Esophagus (tissue), 2 donors: ENCODE measurements at regions not wholly inside any gene's neighbourhood (a gene's known extent, or its start where the extent isn't known, plus 50 kb on each side); places are given as distances from the start of the nearest gene placed in this dataset.

Experiments used
- H3K27ac ChIP-seq, 2 donors: one replicate each; pipeline ENCODE4 v1.5.1; 2013; ENCODE audit warnings: low read depth in 2 of 2, mild to moderate bottlenecking in 2 of 2, inconsistent platforms in 1 of 2, low read length in 1 of 2, moderate library complexity in 1 of 2
- H3K27me3 ChIP-seq, 2 donors: one replicate each; pipeline ENCODE4 v1.6.1; 2013; ENCODE audit warnings: low read length in 2 of 2, control low read depth in 1 of 2, mild to moderate bottlenecking in 1 of 2; ENCODE audit not compliant: insufficient read depth in 2 of 2, control insufficient read depth in 1 of 2
- H3K36me3 ChIP-seq, 2 donors: one replicate each; pipeline ENCODE4 v1.6.1; 2013; ENCODE audit warnings: low read length in 1 of 2; ENCODE audit not compliant: control insufficient read depth in 2 of 2, insufficient read depth in 2 of 2
- H3K4me1 ChIP-seq, 2 donors: one replicate each; pipeline ENCODE4 v1.6.1; 2013; ENCODE audit warnings: low read length in 1 of 2; ENCODE audit not compliant: control insufficient read depth in 2 of 2, insufficient read depth in 2 of 2
- H3K4me3 ChIP-seq, 2 donors: one replicate each; pipeline ENCODE4 v1.5.1; 2013; ENCODE audit warnings: low read length in 2 of 2, mild to moderate bottlenecking in 2 of 2, low read depth in 1 of 2, moderate library complexity in 1 of 2
- H3K9me3 ChIP-seq, 2 donors: one replicate each; pipeline ENCODE4 v1.6.1; 2013; ENCODE audit warnings: mild to moderate bottlenecking in 2 of 2, low read depth in 1 of 2, low read length in 1 of 2, moderate library complexity in 1 of 2; ENCODE audit not compliant: control insufficient read depth in 2 of 2, insufficient read depth in 1 of 2
- WGBS, 2 donors: extraction: QIAGEN DNeasy Blood & Tissue Kit; methylation state at CpG; one replicate each; pipeline ENCODE4 v1.1.7; 2013; 5-methylcytosine and 5-hydroxymethylcytosine counted together
- donor health status: healthy with polysubstance abuse.
- donor health status: Bipolar disorder and iron deficiency.

DNA sequence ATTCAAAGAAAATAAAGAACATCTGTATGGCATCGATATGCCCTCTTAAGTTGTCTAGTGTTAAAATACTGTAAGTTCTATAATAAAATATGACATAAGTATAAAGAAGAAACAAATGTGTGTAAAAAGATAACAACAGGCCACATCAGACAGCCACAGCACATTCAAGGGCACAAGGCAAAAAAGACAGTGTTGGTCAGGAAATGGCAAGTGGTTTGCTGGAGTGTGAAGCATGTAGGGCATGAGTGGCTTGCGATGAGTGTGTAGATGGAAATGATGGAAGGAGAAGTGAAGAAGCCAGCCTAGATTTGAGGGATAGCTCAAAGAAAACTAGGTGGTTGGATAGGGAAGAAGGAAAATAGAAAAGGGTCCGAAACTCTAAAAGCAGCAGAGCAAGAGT is 341.6 kb downstream of the CRPPA start:
- Histone ChIP-seq H3K27me3 (no peaks in the 10 kb centered on the region), H3K27ac (no peak overlapping the region), H3K4me1 (no peaks in the 10 kb centered on the region), H3K4me3 (no peak overlapping the region), H3K9me3 (no peaks in the 10 kb centered on the region), H3K36me3 (no peaks in the 10 kb centered on the region)
- WGBS, 2 donors, result 90 to 93% methylated on average over 3 of the region's 3 CpGs

DNA sequence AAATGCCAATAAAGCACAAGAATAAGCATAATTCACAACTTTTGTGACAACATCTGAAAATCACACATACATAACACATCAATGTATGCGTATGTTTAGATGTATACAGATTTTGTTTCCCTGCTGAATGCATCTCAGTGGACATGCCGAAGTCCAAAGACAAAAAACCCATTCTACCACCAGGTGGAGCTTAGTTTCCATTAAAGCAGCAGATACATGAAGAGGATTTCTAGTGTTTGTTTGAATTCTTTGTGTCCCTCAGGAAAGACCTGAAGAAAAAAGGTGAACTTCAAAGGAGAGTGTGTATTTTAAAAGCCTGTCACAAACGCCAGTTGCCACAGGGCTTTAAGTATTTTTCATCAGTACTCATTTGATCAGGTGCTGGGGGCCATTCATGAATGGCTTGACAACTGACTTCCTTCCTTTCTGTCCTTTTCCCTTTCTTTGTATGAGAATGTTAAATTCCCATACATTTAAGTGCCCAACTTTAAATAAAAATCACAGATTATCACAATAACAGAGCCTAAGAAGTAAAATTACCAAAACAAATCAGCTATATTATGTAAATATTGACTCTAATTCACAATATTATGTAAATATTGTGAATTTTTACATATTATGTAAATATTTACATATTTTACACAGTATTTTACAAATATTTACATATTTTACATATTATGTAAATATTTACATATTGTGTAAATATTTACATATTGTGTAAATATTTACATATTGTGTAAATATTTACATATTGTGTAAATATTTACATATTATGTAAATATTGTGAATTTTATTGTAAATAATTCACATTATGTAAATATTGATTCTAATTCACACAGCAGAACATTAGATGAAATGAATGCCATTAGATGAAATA is 343.0 kb downstream of the CRPPA start:
- Histone ChIP-seq H3K9me3 (no peaks in the 10 kb centered on the region), H3K27me3 (no peaks in the 10 kb centered on the region), H3K4me1 (no peaks in the 10 kb centered on the region), H3K4me3 (no peak overlapping the region), H3K27ac (no peak overlapping the region), H3K36me3 (no peaks in the 10 kb centered on the region)
- WGBS, 2 donors, result 19 to 25% methylated on average over 3 of the region's 3 CpGs

DNA sequence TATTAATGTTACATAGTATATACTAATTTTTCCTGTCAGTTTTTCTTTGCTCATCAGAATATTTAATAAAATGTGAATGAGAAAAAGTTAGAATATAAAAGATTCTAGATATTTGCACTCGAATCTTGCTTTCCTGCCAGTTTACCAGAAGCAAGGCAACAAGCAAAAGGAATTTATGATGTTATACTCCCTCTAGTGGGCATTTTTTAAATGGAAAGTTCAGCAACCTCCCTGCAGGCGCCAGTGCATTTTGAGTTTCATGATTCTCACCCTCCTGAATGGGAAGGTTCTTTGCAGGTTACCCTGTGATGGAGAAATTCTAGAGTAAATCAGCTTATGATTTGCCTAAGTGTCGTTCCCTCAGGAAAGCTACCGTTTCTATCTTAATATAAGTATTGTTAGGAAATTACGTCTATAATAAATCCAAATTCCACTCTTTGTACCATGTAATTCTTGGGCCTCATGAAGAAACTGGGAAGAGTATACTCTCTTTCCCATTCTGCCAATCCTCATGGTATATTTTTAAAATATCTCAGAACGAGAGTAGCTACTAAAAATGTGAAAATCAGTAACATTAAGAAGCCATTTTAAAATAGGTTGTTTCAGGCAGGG is 350.0 kb downstream of the CRPPA start:
- Histone ChIP-seq H3K4me3 (no peak overlapping the region), H3K4me1 (no peaks in the 10 kb centered on the region), H3K27ac (no peak overlapping the region), H3K9me3 (no peaks in the 10 kb centered on the region), H3K27me3 (no peaks in the 10 kb centered on the region), H3K36me3 (no peaks in the 10 kb centered on the region)
- WGBS, 2 donors, result 22 to 23% methylated on average over 6 of the region's 6 CpGs

DNA sequence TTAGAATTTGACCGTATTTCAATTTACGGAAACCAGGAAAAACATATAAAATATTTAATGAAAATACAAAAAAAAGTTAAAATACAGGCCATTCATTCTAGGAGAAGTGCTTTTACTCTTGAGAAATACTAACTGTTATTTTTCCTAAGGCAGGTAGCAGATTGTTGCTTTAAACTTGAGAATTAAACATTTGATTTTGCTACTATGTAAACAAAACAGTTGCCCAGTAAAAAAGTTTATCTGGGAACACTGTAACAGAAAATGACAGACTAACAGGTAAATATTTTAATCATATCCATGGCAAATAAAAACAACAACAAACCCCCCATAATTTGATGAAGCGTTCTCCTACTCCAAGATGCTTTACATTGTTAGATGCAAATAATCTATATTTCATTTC is 350.5 kb downstream of the CRPPA start:
- H3K27me3 ChIP-seq, result no peaks in the 10 kb centered on the region
- 83 to 84% methylated on average over 3 of the region's 3 CpGs for WGBS, 2 donors
- no peak overlapping the region for H3K4me3 ChIP-seq
- no peaks in the 10 kb centered on the region for H3K4me1 ChIP-seq
- H3K27ac ChIP-seq, result no peak overlapping the region
- H3K9me3 ChIP-seq, result no peaks in the 10 kb centered on the region
- no peaks in the 10 kb centered on the region for H3K36me3 ChIP-seq

DNA sequence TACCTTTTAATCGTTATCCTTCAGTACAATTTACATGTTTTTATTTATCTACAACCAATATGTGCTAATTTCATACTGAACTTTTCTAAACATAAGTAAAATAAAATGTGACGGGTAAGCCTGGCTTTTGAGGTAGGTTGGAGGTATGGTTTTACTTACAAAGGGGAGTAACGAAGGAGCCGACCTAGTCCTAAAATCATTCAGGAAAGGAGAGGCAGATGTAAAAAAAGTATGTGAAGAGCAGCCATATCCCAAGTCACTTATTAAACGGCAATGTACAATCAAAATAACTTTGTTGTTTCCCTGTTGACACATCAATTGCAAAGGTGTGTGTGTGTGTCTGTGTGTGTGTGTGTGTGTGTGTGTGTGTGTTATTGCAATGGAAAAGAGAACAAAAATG is 351.3 kb downstream of the CRPPA start:
- Histone ChIP-seq H3K4me3 (no peak overlapping the region), H3K27me3 (no peaks in the 10 kb centered on the region), H3K9me3 (no peaks in the 10 kb centered on the region), H3K27ac (no peak overlapping the region), H3K4me1 (no peaks in the 10 kb centered on the region), H3K36me3 (no peaks in the 10 kb centered on the region)
- WGBS, 2 donors, result 69 to 77% methylated on average over 5 of the region's 5 CpGs

DNA sequence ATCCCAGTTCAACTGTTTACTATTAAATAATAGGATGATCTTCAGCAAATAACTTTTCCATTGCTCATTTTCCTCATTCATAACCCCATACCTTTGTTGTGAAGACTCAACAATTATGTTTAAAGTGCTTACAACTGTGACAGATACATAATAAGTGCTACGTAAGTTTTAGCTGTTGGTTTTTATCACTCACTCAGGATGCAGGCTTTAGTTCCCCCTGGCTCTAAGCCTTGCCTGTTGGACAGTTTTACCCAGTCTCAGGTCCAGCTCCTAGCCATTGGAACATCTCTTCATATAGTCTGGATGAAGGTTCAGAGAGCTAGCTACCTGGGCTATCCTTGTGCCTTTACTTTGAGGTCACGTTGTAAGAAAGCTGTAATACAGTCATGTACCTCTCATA is 353.2 kb downstream of the CRPPA start:
- Histone ChIP-seq H3K4me1 (no peaks in the 10 kb centered on the region), H3K4me3 (no peak overlapping the region), H3K27me3 (no peaks in the 10 kb centered on the region), H3K27ac (no peak overlapping the region), H3K9me3 (no peaks in the 10 kb centered on the region), H3K36me3 (no peaks in the 10 kb centered on the region)
- WGBS, 2 donors, result 83 to 85% methylated on average over 2 of the region's 2 CpGs

DNA sequence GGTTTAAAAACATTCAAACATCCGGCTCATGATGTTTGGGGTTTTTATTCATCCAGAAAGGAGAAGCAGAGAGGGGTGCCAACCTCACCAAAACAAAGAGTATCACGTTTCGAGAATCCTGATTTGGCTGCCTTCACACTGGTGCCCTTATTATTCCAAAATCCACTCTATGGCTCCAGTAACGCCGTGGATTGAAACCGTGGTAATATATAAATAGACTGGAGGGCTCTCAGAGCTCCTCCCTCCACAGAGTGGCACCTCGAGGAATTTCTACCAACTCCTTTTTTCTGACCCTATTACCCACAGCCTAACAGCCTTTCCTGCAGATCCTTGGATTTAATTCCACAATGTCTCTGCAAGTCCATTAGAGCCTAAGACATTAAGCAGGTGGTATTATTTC is 353.6 kb downstream of the CRPPA start:
- no peaks in the 10 kb centered on the region for H3K36me3 ChIP-seq
- no peak overlapping the region for H3K4me3 ChIP-seq
- H3K4me1 ChIP-seq, result no peaks in the 10 kb centered on the region
- no peak overlapping the region for H3K27ac ChIP-seq
- no peaks in the 10 kb centered on the region for H3K9me3 ChIP-seq
- WGBS, 2 donors, result 13 to 19% methylated on average over 7 of the region's 7 CpGs
- no peaks in the 10 kb centered on the region for H3K27me3 ChIP-seq

DNA sequence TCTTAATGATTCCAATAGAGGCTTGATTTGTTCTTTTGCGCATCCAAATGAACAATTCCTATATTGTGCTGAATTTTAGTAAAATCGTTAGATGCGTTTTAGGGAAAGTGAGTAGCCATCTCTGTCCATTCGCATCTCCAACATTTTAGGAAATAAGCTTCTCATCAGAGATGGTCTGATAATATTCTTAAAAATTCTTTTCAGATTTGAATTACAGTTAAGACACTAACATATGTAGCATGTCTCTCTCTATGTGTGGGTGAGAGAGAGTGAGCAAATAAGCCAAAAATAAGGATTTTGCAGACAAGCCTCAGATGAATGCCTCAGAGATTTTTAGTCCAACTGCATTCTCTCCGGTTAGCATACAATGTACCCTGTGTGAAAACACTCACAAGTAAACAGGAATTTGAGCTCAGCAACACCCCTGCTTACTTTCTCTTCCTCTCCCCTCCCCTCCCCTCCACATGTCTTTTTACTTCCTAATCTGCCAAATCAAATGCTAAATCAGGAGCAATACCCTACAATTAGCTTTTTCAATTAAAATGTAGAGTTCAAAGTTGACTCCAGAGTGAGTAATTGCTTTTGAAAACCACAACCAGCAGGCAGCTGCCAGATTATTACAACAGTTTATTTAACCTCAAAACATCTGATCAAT is 354.4 kb downstream of the CRPPA start:
- Histone ChIP-seq H3K4me1 (no peaks in the 10 kb centered on the region), H3K36me3 (no peaks in the 10 kb centered on the region), H3K4me3 (no peak overlapping the region), H3K27ac (no peak overlapping the region), H3K27me3 (no peaks in the 10 kb centered on the region), H3K9me3 (no peaks in the 10 kb centered on the region)
- WGBS, 2 donors, result 57 to 74% methylated on average over 5 of the region's 5 CpGs

DNA sequence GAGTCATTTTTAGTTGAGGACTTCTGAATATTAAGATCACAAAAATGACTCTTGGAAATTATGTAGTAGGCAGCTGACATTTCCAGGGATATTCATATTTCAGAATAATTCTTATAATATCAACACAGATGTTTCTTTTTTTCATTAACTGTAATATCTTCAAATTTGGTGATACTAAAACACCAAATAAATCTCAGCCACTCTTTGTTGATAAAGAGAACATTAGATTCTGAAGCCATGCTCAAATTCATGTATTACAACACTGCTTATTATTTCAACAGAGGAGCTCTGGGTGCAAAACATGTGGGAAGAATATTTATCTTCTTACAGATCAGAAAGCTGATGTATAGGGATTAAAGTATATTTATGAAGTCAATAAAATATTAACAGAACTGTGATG is 355.4 kb downstream of the CRPPA start:
- H3K4me3 ChIP-seq, result no peak overlapping the region
- no peaks in the 10 kb centered on the region for H3K4me1 ChIP-seq
- H3K36me3 ChIP-seq, result no peaks in the 10 kb centered on the region
- H3K27me3 ChIP-seq, result no peaks in the 10 kb centered on the region
- H3K27ac ChIP-seq, result no peak overlapping the region
- H3K9me3 ChIP-seq, result no peaks in the 10 kb centered on the region
